ENCODE measurements at regions not wholly inside any gene's neighbourhood (a gene's known extent, or its start where the extent isn't known, plus 50 kb on each side); places are given as distances from the start of the nearest gene placed in this dataset.

DNA sequence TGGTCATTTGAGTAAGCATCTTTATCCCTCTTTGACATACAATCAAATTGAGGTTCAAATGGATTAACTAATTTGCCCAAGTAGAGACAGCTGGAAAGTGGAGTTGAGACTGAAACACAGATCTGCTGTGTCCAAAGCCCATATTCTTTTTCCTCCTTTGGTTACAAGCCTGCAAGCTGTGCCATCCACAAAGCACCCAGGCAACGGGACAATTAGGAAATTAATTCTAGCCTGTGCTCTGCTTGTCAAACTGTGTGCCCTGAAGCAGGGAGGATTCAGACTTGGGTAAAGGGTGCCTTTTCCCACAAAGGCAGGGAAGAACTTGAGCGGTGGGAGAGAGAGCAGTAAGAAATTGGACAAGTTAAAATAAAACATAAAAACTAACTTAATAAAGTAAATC, 127.9 kb downstream of the DTWD1 start:
- TF ChIP-seq, protein P1, sequence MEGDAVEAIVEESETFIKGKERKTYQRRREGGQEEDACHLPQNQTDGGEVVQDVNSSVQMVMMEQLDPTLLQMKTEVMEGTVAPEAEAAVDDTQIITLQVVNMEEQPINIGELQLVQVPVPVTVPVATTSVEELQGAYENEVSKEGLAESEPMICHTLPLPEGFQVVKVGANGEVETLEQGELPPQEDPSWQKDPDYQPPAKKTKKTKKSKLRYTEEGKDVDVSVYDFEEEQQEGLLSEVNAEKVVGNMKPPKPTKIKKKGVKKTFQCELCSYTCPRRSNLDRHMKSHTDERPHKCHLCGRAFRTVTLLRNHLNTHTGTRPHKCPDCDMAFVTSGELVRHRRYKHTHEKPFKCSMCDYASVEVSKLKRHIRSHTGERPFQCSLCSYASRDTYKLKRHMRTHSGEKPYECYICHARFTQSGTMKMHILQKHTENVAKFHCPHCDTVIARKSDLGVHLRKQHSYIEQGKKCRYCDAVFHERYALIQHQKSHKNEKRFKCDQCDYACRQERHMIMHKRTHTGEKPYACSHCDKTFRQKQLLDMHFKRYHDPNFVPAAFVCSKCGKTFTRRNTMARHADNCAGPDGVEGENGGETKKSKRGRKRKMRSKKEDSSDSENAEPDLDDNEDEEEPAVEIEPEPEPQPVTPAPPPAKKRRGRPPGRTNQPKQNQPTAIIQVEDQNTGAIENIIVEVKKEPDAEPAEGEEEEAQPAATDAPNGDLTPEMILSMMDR (conservative IDR thresholded peaks at IDR 0.05; ENCODE audit: low read length) = no peak
- TF ChIP-seq EZH2phosphoT487 (IDR thresholded peaks at IDR 0.05; ENCODE audit: borderline replicate concordance, low read depth, low read length) = no peak
